GM19351 (cell line): ENCODE measurements at regions not wholly inside any gene's neighbourhood (a gene's known extent, or its start where the extent isn't known, plus 50 kb on each side); places are given as distances from the start of the nearest gene placed in this dataset.

Experiments used
- ATAC-seq: cut with Tn5 transposase; IDR thresholded peaks from one replicate; pipeline ENCODE4 v1.9.1; 2021; ENCODE audit warnings: mild to moderate bottlenecking, moderate library complexity; ENCODE audit not compliant: unreplicated experiment

DNA sequence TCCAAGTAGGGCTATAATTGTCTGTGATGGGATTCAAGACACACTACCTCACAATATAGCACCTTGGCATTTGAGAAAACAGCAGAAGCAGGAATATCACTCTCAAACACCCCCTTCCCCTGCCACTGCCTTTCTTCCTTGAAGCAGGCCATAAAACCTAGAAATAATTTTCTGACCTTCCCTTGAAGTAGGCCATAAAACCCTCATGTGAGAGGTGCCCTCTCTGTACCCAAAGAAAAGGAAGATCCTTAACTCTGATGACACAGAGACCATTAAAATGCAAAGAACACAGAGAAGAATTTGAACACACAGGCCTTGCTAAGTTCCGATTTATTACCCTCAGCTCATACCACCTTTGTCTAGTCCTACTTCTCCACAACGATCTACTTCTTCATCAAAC is 631.7 kb upstream of the CADM1 start:
- no peak for ATAC-seq

DNA sequence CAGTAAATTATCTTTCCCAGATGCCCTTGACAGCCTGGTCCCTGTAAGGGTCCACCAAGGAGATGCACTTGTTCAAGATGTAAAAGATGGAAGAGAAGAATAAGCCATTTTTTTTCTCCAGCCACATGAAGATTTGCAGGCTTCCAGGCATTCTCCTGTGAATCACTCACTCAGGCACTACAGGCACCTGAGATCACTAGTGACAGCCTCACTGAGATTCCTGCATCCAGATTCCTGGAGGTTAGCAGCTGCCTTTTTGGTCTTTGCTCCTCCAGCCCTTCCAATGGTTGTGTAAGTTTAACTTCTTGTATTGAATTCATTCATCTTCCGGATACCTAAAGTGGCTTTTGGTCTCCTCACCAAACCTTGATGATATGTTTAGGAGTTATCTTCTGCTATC is 630.2 kb upstream of the CADM1 start:
- no peak for ATAC-seq

DNA sequence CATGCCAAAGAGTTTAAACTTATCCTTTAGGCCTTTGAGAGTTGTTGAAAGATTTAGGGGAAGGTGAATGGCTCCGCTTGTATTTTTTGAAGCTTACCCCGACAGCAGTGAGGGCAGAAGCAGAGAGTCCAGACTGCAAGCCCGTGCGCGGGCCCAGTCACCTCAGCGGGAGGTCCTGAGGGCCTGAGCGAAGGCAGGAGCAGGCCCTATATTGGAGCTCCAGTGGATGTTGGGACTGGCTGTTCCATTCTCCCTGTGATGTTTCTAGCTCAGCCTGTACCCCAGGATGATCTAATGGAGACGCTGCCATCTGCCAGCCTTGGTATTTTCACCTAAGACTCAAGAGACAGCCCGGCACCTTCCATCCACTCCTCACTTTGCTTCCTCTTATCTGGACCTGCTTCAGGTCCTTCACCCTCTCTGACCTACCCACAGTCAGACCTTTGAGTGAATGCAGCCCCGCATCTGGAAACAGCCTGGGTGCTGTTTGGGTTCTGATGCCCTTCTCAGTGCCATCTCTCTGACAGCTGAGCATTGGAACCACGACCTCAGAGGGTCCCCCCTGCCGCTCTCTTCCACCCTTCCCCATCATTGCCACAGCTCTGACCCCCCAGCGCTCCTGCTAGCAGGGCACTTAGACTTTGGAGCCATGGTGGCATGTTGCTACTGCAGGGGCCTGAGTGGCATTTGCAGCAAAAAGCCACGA is 628.2 kb upstream of the CADM1 start:
- ATAC-seq: no peak

DNA sequence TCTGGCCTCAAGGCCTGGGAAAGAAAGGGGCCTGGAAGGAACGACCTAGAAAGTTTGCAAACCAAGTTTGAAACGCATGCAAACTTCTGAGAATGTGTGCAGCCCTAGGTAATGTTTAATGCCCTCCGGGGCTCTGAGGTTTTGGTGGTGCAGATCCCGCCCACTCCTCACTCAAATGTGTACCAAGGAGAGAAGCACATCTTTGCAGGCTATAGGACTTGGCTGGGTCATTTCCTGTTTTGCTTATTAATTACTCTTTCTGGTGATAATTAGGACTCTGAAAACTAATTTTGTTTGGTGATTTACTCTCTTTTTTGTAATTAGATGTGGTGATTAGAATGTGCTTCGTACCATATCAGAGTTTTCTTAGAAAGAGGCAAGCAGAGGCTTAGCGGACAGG is 625.9 kb upstream of the CADM1 start:
- no peak for ATAC-seq

DNA sequence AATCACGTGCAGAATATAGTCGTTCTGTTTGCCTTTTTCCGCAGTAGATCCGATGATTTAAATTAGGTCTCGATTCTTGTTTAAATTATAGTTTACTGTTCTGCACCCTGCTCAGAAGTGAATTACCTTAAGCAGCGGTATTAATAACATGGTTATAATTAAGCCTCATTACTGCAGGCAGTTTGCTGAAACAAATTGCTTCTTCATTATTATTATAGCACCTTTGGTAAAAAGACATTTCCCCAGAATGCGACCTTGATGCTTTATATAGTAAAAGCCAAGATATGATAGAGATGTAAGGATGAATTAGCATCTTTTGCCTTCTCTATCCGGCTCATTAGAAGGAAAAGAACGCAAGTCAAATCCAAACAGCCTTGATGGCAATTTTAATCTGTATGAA is 625.2 kb upstream of the CADM1 start:
- ATAC-seq: no peak

DNA sequence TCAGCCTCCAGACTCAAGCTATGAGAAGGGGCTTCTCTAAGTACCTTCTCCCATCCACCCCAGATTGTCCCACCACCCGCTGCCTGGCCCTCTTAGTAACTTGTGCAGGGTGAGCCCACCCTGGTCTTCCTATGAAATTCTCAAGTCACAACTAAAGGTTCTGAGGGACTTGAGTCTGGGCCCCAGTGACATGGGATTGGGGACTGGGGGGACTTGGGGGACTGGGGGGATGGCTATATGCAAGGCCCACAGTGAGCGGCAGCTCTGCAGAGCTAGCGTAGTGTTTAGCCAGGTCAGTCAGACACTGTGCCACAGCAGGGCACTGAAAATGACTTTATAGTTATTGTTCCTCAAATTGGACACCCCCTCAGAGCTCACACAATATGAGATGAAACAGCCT is 622.3 kb upstream of the CADM1 start:
- no peak for ATAC-seq

DNA sequence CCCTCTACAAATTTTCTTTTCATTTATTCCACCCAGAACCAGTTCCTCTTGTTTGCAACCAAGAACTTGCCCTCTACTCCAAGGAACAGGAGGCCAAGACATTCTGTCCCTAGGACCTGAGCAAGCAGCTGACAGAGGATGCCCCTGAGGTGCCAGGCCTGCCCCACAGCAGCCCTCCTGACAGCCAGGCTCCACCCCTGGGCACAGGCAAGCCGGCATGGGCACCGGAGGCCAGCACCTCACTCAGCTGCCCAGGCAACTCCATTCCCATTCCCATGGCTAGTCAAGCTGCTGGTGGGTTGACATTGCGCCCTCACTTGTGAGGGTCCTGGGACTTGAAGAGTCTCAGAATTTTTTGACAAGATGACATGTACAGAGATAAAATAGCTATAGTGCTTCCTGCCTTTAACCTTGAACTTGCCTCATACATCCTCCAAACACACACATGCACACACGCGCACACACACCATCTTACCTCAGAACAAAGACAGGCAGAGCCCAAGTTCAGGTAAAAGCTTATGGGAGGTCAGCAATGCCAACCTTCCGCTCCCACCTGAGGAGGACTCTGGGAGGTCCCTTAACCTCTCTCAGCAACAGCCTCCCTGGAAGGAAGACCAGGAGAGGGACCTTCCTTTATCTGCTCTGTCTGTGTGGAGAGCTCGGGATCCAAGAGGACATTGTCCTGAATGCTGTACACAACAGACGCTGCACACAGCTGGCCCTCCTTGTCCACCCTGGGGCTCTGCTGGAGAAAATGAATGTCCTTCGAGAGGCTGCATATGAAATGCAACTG is 620.9 kb upstream of the CADM1 start:
- ATAC-seq: no peak

DNA sequence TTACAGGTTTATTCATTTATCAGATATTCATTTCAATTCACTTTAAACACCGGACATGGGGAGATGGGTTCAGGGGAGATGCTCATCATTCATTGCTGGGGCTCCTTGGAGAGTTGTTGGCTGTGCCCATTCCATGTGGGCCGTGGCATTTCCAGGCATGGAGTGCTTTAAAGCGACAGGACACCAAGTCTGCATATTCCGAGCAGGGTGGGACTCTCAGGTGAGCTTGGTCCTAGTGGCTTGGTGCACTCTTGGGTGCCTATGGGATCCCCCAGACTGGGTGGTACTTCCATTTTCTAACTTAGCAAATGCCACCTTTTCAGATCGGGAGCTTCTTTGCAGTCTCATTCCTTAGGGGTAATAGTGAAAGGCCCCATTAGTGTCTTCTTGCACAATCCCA is 619.5 kb upstream of the CADM1 start:
- ATAC-seq: no peak

DNA sequence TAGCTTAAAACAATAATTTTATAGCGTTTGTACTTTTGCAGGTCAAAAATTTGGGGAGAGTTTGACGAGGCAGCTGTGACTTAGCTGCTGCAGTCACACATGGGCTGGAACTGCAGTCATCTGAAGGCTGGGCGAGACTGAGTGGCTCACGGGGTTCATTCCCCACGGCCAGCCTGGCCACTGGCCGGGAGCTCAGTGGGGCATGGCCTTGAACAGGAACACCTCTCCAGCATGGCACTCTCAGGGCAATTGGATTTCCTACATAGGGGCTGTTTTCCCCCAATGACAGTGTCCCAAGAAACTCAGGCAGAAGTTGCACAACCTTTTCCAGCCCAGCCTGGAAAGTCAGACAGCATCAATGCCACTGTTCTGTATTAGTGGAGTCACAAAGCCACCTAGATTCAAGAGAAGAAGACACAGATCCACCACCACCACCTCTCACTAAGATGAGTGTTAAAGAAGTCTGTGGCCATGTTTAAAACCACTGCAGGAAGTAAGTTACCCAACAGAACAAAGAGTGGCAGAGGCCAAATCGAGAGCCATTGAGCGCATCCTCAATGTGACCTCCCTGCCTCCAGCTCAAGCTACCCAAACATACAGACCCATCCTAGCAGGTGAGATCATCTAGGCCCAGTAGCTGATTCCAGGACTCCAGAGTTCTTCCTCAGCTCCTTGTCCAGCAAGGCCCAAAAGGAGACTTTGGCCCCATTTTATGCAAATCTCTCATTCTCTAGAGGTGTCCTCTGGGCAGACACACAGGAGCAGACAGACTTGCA is 618.7 kb upstream of the CADM1 start:
- no peak for ATAC-seq

DNA sequence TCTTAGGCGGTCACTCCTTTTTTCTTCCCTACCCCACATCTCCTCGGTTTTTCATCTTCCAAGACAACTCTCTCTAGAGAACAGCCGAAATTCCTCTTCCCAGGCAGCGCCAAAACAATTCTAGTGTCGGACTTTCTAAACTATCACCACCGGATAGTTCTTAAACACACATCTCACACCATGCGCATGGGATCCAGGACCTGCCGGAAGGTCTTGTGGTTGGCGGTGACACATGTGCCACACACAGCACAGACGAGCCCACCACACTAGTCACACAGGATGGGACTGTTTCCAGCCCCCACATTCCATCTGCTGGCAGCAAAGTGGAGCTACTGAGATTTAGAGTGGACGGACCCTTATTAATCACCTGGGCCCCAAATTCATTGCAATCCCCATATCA is 614.9 kb upstream of the CADM1 start:
- no peak for ATAC-seq

DNA sequence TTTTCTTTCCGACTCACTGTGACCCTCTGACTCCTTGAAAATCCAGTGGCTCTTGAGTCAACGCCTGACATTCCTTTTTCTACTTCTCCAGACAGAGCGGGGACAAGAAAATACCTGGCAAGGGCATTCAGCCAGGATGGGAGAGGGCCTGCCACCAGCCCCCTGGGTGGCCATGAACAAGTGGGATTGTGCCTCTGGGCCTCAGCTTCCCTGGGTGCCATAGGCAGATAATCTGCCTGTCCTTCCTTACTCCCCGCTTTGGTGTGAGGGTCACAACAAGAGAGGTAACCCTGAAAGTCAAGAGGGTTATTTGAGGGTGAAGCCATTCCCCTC is 613.9 kb upstream of the CADM1 start:
- no peak for ATAC-seq

DNA sequence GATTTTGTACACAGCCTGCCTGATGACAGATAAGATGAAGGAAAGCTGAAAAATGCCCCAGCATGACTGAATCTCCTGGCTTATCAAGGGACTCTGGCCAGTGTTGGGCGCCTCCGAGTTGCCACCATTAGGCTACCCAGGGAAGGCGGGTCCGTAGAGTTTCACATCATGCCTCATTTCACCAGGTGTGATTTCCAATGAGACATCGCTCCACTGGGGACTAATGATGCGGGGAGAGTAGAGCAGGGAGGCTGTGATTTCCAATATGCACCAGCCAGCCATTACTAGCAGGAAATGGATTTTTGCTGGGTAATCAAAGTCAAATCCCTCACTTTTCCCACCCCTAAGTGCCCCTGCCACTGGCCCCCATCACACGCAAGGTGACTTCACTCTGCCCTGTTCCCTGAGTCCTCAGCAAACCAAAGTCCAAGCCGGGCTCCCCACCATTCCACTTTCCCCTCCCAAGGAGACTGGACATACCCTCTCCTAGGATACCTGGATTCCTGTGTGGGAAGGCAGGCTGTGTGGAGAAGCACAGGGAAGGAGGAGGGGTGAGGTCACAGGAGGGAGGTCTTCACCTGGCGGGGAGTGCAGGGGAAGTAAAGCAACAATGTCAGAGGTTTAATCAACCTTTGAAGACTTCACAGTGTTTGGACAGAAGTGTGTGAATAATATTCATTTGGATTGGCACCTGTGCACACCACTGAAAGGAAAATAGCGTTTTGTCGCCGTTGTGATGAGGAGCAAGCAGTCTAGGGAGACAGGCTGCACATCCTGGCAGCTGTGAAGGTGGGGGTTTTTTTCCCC is 613.3 kb upstream of the CADM1 start:
- ATAC-seq: no peak

DNA sequence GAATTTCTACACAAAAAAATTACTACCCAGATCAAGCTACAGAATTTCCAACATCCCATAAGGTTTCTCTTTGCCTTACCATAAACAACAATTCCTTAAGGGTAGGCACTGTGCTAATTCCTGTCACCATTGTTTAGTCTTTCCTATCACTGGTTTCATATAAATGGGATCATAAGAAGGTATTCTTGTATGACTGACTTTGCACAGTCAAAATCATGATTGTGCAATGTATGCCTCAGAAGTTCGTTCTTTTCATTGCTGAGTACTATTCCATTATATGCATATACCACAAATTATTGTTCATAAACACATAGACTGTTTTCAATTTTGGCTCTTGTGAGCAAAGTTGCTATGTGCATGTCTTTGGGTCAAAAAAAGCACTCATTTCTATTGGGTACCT is 611.6 kb upstream of the CADM1 start:
- no peak for ATAC-seq

DNA sequence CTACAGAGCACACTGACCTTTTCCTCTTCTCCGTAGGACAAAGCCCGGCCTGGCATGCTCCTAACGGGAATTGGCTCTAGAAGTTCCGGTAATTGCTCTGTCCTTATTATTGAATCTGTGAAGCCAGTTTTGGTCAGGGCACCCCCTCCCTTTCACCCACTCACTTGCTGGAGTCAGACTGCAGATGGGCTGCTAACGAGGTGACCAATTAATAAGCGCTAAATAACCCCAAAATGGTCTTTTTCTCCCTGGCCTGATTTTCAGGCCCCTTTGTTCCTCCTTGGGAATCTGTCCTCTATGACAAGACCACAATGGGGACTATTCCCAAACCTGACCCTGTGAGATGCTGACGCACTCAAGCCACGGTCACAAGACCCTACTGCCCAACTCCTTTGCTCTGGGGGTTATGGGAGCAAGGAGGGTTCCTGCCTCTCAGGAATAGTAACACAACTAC is 610.0 kb upstream of the CADM1 start:
- ATAC-seq: no peak

DNA sequence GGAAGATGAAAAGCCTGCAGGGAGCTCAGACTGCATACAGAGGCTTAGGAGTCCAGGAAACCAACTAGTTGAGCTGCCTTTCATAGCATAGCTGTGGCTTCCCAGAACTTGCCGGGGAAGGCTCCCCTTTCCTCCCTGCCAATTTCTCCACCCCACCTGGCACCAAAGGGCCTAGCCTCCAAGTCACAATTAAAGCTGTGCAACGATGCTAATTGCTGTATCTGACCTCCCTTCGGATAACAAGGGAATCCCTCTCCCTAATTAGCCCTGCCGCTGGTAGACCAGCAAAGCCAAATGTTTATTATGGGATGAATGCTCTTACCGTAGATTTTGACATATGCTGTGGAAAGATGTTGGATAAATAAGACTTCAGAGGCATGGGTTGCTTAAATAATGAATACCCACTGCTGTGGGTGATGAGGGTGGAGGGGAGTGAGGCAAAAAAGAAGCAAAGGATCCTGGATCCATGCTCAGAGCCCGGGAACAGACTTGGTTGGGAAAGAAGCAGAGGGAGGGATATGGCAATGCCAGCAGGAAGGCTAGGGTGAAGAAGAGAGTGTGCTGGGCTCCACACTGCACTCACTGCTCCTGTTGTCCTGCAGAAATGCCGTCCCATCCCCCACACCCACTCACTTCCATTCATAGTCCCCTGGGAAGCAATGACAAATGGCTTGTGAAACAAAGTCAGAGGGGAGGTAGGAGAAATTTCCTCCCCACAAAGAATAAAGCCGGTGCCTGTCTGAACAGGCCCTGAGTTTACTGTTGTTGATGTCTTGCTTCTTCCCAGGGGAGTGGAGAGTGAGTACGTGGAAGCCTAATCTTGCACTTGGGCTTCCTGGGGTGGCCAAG is 608.1 kb upstream of the CADM1 start:
- ATAC-seq: no peak

DNA sequence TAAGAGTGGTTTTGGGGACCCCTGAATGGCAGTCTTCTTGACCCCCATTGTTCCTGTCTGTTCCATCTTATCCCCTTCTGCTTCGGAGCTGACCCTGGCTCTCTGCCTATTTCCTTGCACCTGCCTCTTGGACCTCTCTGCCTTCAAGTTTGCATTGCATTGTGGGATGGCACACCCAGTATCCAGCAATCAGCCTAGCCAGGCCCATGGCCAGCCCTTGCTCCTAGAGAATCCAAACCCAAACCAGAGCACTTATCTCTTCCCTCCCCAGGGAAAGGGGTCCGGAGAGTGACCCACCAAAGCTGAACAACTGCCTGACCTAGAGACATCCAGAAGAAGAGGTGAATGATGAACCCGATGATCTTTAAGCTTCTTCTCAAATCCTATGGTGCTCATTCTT is 607.3 kb upstream of the CADM1 start:
- no peak for ATAC-seq

DNA sequence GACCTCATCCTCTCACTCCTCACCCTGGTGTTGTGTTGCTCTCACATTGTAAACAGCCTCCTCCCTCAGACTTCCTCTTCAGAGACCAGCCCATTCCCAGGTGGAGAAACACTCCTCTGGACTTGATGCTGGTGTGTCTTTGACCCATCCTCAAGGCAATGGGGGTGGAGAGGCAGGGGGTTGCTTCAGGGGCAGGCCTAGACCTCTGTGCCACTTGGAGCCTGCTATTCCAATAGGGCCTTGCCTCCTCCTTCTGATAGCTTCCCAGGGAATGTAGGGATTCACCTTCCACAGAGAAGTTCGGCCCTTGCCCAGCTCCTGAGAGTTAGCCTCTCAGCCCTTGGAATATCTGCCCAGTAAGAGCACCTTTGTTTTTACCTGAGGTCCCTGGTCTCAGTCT is 606.6 kb upstream of the CADM1 start:
- ATAC-seq: no peak

DNA sequence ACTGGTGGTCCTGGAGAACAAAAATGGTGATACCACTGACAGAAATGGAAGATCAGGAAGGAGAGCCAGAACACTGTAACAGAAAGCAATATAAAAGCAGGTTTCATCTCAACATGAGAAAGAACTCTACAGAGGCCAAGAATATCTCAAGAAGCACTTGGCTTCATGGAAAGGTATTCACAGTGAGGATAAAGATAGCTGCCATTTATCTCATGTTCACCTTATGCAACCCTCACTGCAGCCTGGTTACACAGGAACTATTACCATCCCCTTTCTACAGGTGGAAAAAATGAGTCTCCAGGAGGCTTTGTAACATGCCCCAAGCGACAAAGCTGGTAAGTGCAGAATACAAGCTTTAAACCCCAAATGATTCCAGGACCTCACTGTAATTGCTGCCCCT is 606.1 kb upstream of the CADM1 start:
- no peak for ATAC-seq

DNA sequence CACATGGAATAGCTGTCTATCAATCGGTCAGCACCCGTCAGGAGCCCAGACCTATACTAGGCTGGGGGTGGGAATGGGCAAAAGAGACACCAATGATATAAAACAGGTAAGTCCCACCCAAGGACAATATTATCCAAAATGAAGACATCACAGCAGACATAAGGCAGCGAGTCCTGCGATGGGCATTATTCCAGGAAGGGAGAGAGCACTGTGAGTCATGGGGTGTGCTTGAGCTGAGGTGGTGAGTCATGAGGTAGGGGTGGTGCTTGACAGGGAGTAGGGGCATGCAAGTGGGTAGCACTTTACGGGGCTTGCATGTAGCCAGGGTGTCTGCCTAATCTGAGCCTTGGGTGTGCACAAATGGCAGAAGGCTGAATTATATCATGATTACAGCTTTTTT is 605.0 kb upstream of the CADM1 start:
- no peak for ATAC-seq

DNA sequence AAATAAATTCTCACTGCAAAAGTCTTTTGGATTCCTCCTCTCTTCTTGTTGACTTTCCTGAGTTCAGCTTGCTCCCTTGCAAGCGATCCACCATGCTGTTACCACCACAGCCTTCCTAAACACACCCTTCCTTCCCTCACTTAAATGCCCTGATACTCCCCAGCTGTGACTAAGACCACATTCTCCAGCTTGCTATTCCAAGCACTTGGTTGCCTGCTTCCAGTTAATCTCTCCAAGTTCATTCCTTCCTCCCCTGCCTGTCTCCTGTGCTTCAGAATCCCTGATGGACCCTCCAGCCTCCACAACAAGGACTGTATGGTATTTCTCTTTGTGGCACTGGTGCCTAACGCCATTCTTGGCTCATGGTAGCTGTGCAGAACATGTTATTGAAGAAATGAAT is 603.9 kb upstream of the CADM1 start:
- no peak for ATAC-seq
